PC-3 (cell line): ENCODE measurements at regions not wholly inside any gene's neighbourhood (a gene's known extent, or its start where the extent isn't known, plus 50 kb on each side); places are given as distances from the start of the nearest gene placed in this dataset.

Source experiments
- ATAC-seq: fragments of 200-7000 bp; cut with Tn5 transposase; 2 replicates; pipeline ENCODE4 v1.9.1; 2020; ENCODE audit warnings: mild to moderate bottlenecking, moderate library complexity
- BruUV-seq: library from RNA; stranded (reverse); fragments of 400-500 nt; replicated peaks from 2 replicates; lab custom pipeline; 2021; lab: Mats Ljungman, UMichigan
- CTCF ChIA-PET: fragments of 300-600 bp; sonication (Branson Sonifier 250); formaldehyde crosslinking; loops from one replicate; lab custom pipeline; 2022; ENCODE audit warnings: antibody characterized with exemption; lab: Charles Lee
- POLR2A ChIA-PET: fragments of 300-600 bp; sonication (Branson Sonifier 250); formaldehyde crosslinking; loops from one replicate; lab custom pipeline; 2022; ENCODE audit warnings: antibody characterized with exemption; ENCODE audit not compliant: unreplicated experiment; lab: Charles Lee
- DNase-seq: peaks from one replicate; pipeline ENCODE4 v3.0.0-alpha.2; 2015
- H2AFZ ChIP-seq: fragments of 300-600 bp; sonication (generic); 2 replicates; pipeline ENCODE4 v1.6.0; 2016; ENCODE audit warnings: antibody characterized with exemption, low read length
- H3F3A ChIP-seq: fragments of 300-600 bp; sonication (generic); one replicate; pipeline ENCODE4 v1.6.0; 2017; ENCODE audit warnings: antibody characterized with exemption, low read length, control low read depth, mild to moderate bottlenecking; ENCODE audit not compliant: unreplicated experiment
- H3K27ac ChIP-seq: fragments of 300-600 bp; sonication (generic); 2 replicates; pipeline ENCODE4 v1.5.1; 2016; ENCODE audit warnings: mild to moderate bottlenecking, low read length
- H3K27me3 ChIP-seq: fragments of 300-600 bp; sonication (generic); 2 replicates; pipeline ENCODE4 v1.6.1; 2016; ENCODE audit warnings: low read length, mixed read lengths
- H3K36me3 ChIP-seq: fragments of 300-600 bp; sonication (generic); 2 replicates; pipeline ENCODE4 v1.6.1; 2016; ENCODE audit warnings: low read depth, mixed run types, low read length, mixed read lengths
- H3K4me1 ChIP-seq: fragments of 300-600 bp; sonication (generic); 2 replicates; pipeline ENCODE4 v1.5.1; 2016; ENCODE audit warnings: low read length; ENCODE audit not compliant: insufficient read depth
- H3K4me2 ChIP-seq: fragments of 300-600 bp; sonication (generic); 2 replicates; pipeline ENCODE4 v1.6.0; 2016; ENCODE audit warnings: low read length
- H3K4me3 ChIP-seq: fragments of 300-600 bp; sonication (generic); 2 replicates; pipeline ENCODE4 v1.5.1; 2016; ENCODE audit warnings: mild to moderate bottlenecking, low read length, mixed read lengths
- H3K79me2 ChIP-seq: fragments of 300-600 bp; sonication (generic); 2 replicates; pipeline ENCODE4 v1.6.1; 2017; ENCODE audit warnings: low read length, mixed read lengths
- H3K9ac ChIP-seq: fragments of 300-600 bp; sonication (generic); 2 replicates; pipeline ENCODE4 v1.6.0; 2016; ENCODE audit warnings: mild to moderate bottlenecking, low read length
- H3K9me2 ChIP-seq: fragments of 300-600 bp; sonication (generic); replicated peaks from 2 replicates; pipeline ENCODE4 v1.6.1; 2016; ENCODE audit warnings: mixed run types, low read length, mixed read lengths
- H3K9me3 ChIP-seq: fragments of 300-600 bp; sonication (generic); 2 replicates; pipeline ENCODE4 v1.6.1; 2016; ENCODE audit warnings: low read length, mixed read lengths
- H4K20me1 ChIP-seq: fragments of 300-600 bp; sonication (generic); 2 replicates; pipeline ENCODE4 v1.6.1; 2016; ENCODE audit warnings: low read length, mixed read lengths
- CTCF ChIP-seq: fragments of 300-600 bp; sonication (generic); conservative IDR thresholded peaks from 2 replicates; pipeline ENCODE4 v1.5.1; 2017; ENCODE audit warnings: antibody characterized with exemption, low read depth, mild to moderate bottlenecking, low read length
- EZH2 ChIP-seq: fragments of 300-600 bp; sonication (generic); IDR thresholded peaks from one replicate; pipeline ENCODE4 v1.6.1; 2017; ENCODE audit warnings: antibody characterized with exemption, mild to moderate bottlenecking, low read length; ENCODE audit not compliant: unreplicated experiment
- EZH2phosphoT487 ChIP-seq: fragments of 300-600 bp; sonication (generic); IDR thresholded peaks from 2 replicates; pipeline ENCODE4 v1.6.1; 2018; ENCODE audit warnings: mild to moderate bottlenecking, antibody characterized with exemption, low read length, borderline replicate concordance
- intact Hi-C: fragments of 100-400 bp; cut with micrococcal nuclease; formaldehyde crosslinking; loops from 2 replicates; pipeline ENCODE4 v1.9.0; 2023

GRCh38 chr10:69733791-69734261 is 67.9 kb upstream of the COL13A1 start:
- Histone ChIP-seq H2AFZ (0 out of 2 replicates have a peak overlapping the region, but pooled peaks have one; percentile 5), H3K27ac (no peak overlapping the region), H3K36me3 (no peaks in the 10 kb centered on the region), H3K4me2 (no peak overlapping the region), H3F3A (no peaks in the 10 kb centered on the region), H3K9ac (no peak overlapping the region), H3K9me2 (no peaks in the 10 kb centered on the region), H4K20me1 (no peaks in the 10 kb centered on the region), H3K4me1 (peaks cover 19% of the 10 kb centered on the region), H3K27me3 (no peaks in the 10 kb centered on the region), H3K9me3 (no peaks in the 10 kb centered on the region), H3K4me3 (no peak overlapping the region), H3K79me2 (no peaks in the 10 kb centered on the region)
- intact Hi-C loops = no loop called here
- no peak for TF ChIP-seq EZH2
- no peak for TF ChIP-seq EZH2phosphoT487
- TF ChIP-seq CTCF = no peak
- CTCF ChIA-PET = interaction anchor here (0.6 kb wide), 3 partner anchors 17 to 287 kb away, joined by 3 to 4 read pairs (median 3); no protein-coding TSS in a partner anchor
- ATAC-seq (peak; percentile 34), DNase-seq (peak; percentile 56)
- POLR2A ChIA-PET = no interaction called here
- no TSS peak for BruUV-seq

- BruUV-seq = no TSS peak
- no peaks in the 10 kb centered on the region for H3K9me2 ChIP-seq
Observed at GRCh38 chr10:69734416-69734796, 67.3 kb upstream of the COL13A1 start.

More at GRCh38 chr10:69734416-69734796, 67.3 kb upstream of the COL13A1 start:
- H3F3A ChIP-seq = no peaks in the 10 kb centered on the region
- no peaks in the 10 kb centered on the region for H3K9me3 ChIP-seq
- H3K79me2 ChIP-seq = no peaks in the 10 kb centered on the region
- H3K4me3 ChIP-seq = no peak overlapping the region
- H3K27ac ChIP-seq = no peak overlapping the region
- no peaks in the 10 kb centered on the region for H3K36me3 ChIP-seq
- H2AFZ ChIP-seq = 0 out of 2 replicates have a peak overlapping the region, but pooled peaks have one; percentile 5
- H3K27me3 ChIP-seq = no peaks in the 10 kb centered on the region
- H3K4me2 ChIP-seq = no peak overlapping the region
- H4K20me1 ChIP-seq = no peaks in the 10 kb centered on the region
- TF ChIP-seq CTCF (no peak), EZH2phosphoT487 (no peak), EZH2 (no peak)
- no peak overlapping the region for H3K9ac ChIP-seq
- H3K4me1 ChIP-seq = peaks cover 16% of the 10 kb centered on the region
- ChIA-PET CTCF (interaction anchor here (0.6 kb wide), 1 partner anchor 287 kb away, joined by 4 read pairs; no protein-coding TSS in a partner anchor), POLR2A (no interaction called here)
- no peak for DNase-seq
- no peak for ATAC-seq
- intact Hi-C loops = no loop called here
